ENCODE measurements at regions not wholly inside any gene's neighbourhood (a gene's known extent, or its start where the extent isn't known, plus 50 kb on each side); places are given as distances from the start of the nearest gene placed in this dataset.

DNA sequence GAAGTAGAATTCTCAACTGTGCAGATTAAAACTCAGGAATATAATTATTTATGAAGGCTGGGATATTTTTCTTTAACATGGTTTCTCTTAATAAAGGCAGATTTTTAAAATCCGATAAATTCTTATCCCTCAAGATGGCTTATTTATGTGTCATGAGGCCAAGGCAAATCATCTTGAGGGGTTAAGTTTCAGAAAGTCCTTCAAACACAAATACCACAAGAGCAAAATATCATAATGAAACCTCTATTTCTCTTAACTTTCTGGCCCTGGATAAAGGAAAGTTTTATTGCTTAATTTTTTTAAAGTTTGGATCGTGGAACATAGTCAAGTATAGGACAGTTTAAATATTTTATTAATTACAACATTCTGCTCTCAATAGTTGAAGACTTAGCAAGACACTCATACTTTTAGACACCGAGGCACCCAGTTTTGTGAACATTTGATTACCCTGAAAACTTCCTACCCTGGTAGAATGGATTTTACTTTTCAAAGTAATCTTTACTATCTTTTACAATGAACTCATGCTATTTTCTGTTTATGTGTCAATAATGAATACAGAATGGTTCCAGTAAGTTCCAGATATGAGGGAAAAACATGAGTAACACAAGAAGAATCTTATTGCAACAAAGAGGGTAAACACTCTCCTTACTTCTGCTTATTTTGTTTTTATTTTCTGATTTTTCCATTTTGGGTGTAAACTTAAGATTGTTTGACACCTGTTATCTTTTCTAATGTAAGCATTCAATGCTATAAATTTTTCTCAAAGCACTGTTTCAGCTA, 200.7 kb upstream of the IL15 start:
- no peak for DNase-seq (ENCODE audit: low read depth, low spot score)
- Histone ChIP-seq H3K36me3 (ENCODE audit: insufficient read depth, low read length) (no peaks in the 10 kb centered on the region), H3K4me3 (no peak overlapping the region), H3K27ac (no peak overlapping the region), H3K9ac (ENCODE audit: insufficient read length) (no peak overlapping the region), H3K9me3 (ENCODE audit: low read depth, low read length) (no peaks in the 10 kb centered on the region)
- TF ChIP-seq POLR2AphosphoS5 (IDR thresholded peaks at IDR 0.05; ENCODE audit: borderline replicate concordance, low read depth, low read length) (no peak), FOXP2 (optimal IDR thresholded peaks at IDR 0.05; ENCODE audit: control extremely low read depth, extremely low read length, insufficient read depth) (no peak), EZH2 (IDR thresholded peaks at IDR 0.05) (no peak)

- H3K9ac ChIP-seq (ENCODE audit: insufficient read length): no peak overlapping the region
- no peak for TF ChIP-seq FOXP2 (optimal IDR thresholded peaks at IDR 0.05; ENCODE audit: control extremely low read depth, extremely low read length, insufficient read depth)
- DNase-seq (ENCODE audit: low read depth, low spot score): no peak
- no peak overlapping the region for H3K4me3 ChIP-seq
- no peaks in the 10 kb centered on the region for H3K36me3 ChIP-seq (ENCODE audit: insufficient read depth, low read length)
- H3K27ac ChIP-seq: no peak overlapping the region
- H3K9me3 ChIP-seq (ENCODE audit: low read depth, low read length): no peaks in the 10 kb centered on the region
Measured at GRCh38 chr4:141439223-141439622, 197.2 kb upstream of the IL15 start.

DNA sequence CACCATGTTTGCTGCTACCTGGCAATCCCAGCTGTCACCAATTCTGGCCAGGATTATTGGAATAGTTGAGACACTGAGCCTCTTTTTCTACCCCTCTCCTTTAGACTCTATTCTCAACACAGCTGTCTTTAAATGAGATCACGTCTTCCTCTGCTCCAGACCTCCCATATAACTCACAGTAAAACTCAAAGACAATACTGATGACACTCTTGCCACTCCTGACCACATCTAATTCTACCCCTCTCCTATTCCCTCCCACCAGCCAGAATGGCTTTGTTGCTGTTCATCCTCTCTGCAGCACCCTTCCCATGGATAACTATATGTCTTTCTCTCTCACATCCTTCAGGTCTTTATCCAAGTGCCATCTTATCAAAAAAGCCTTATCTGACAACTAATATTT, 188.6 kb upstream of the IL15 start:
- DNase-seq (ENCODE audit: low read depth, low spot score): no peak
- TF ChIP-seq EZH2 (IDR thresholded peaks at IDR 0.05) (no peak), FOXP2 (optimal IDR thresholded peaks at IDR 0.05; ENCODE audit: control extremely low read depth, extremely low read length, insufficient read depth) (no peak), POLR2AphosphoS5 (IDR thresholded peaks at IDR 0.05; ENCODE audit: borderline replicate concordance, low read depth, low read length) (no peak)

DNA sequence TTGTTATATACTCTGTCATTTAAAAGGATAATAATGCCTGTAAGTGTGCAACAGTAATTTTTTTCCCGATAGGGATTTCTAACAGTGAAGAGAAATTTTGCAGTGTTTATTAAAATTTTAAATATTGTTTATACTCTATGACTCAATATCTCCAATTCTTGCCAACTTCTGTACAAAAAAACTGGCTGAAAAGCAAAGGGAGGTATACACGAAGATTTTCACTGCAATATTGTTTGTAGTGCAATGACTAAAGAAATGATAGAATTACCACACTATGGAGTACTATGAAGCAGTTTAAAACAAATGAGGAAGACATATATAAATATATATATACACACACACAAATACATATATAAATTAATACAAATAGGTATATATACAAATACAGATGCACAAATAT, 187.9 kb upstream of the IL15 start:
- Histone ChIP-seq H3K27ac (no peak overlapping the region), H3K36me3 (ENCODE audit: insufficient read depth, low read length) (no peaks in the 10 kb centered on the region), H3K4me3 (no peak overlapping the region), H3K9ac (ENCODE audit: insufficient read length) (no peak overlapping the region), H3K9me3 (ENCODE audit: low read depth, low read length) (no peaks in the 10 kb centered on the region; the same call in 1 of the 2 replicates)
- DNase-seq (ENCODE audit: low read depth, low spot score): no peak
- no peak for TF ChIP-seq POLR2AphosphoS5 (IDR thresholded peaks at IDR 0.05; ENCODE audit: borderline replicate concordance, low read depth, low read length)
- no peak for TF ChIP-seq FOXP2 (optimal IDR thresholded peaks at IDR 0.05; ENCODE audit: control extremely low read depth, extremely low read length, insufficient read depth)
- TF ChIP-seq EZH2 (IDR thresholded peaks at IDR 0.05): no peak

More for the DNA sequence above, 188.6 kb upstream of the IL15 start:
- Histone ChIP-seq H3K27ac (no peak overlapping the region), H3K9me3 (ENCODE audit: low read depth, low read length) (no peaks in the 10 kb centered on the region; the same call in 1 of the 2 replicates), H3K36me3 (ENCODE audit: insufficient read depth, low read length) (no peaks in the 10 kb centered on the region), H3K4me3 (no peak overlapping the region), H3K9ac (ENCODE audit: insufficient read length) (no peak overlapping the region)

DNA sequence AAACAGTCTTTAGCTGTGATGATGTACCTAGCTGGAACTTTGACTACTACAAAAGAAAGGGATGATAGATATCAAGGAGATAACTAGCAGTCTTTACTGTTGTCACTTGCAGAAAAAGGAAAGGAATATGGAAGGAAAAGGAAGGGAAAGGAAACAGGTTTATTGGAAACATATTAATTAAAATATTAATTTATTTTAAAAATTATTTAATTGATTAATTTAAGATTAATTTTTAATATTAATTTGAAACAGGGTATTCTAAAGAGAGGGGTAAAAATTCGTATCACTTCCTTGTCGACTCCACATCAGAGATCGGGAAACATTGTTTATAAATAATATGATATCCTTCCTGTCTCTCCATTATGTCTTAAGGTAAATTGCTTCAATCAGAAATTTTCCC, 186.5 kb upstream of the IL15 start:
- DNase-seq (ENCODE audit: low read depth, low spot score): no peak
- TF ChIP-seq POLR2AphosphoS5 (IDR thresholded peaks at IDR 0.05; ENCODE audit: borderline replicate concordance, low read depth, low read length): no peak
- no peaks in the 10 kb centered on the region for H3K36me3 ChIP-seq (ENCODE audit: insufficient read depth, low read length)
- H3K9ac ChIP-seq (ENCODE audit: insufficient read length): no peak overlapping the region
- no peaks in the 10 kb centered on the region; the same call in 1 of the 2 replicates for H3K9me3 ChIP-seq (ENCODE audit: low read depth, low read length)
- H3K4me3 ChIP-seq: no peak overlapping the region
- H3K27ac ChIP-seq: no peak overlapping the region

- H3K9ac ChIP-seq (ENCODE audit: insufficient read length): no peak overlapping the region
- TF ChIP-seq EZH2 (IDR thresholded peaks at IDR 0.05) (no peak), POLR2AphosphoS5 (IDR thresholded peaks at IDR 0.05; ENCODE audit: borderline replicate concordance, low read depth, low read length) (no peak), FOXP2 (optimal IDR thresholded peaks at IDR 0.05; ENCODE audit: control extremely low read depth, extremely low read length, insufficient read depth) (no peak)
- no peaks in the 10 kb centered on the region; the same call in 1 of the 2 replicates for H3K9me3 ChIP-seq (ENCODE audit: low read depth, low read length)
- no peak for DNase-seq (ENCODE audit: low read depth, low spot score)
- H3K4me3 ChIP-seq: no peak overlapping the region
- H3K36me3 ChIP-seq (ENCODE audit: insufficient read depth, low read length): no peaks in the 10 kb centered on the region
- no peak overlapping the region for H3K27ac ChIP-seq
Measured at GRCh38 chr4:141455651-141456050, 180.7 kb upstream of the IL15 start.

- Histone ChIP-seq H3K4me3 (no peak overlapping the region), H3K27ac (no peak overlapping the region), H3K9ac (ENCODE audit: insufficient read length) (no peak overlapping the region), H3K36me3 (ENCODE audit: insufficient read depth, low read length) (no peaks in the 10 kb centered on the region), H3K9me3 (ENCODE audit: low read depth, low read length) (no peaks in the 10 kb centered on the region)
- no peak for DNase-seq (ENCODE audit: low read depth, low spot score)
- TF ChIP-seq POLR2AphosphoS5 (IDR thresholded peaks at IDR 0.05; ENCODE audit: borderline replicate concordance, low read depth, low read length) (no peak), EZH2 (IDR thresholded peaks at IDR 0.05) (no peak), FOXP2 (optimal IDR thresholded peaks at IDR 0.05; ENCODE audit: control extremely low read depth, extremely low read length, insufficient read depth) (no peak)
Measured at GRCh38 chr4:141457653-141458052, 178.7 kb upstream of the IL15 start.

DNA sequence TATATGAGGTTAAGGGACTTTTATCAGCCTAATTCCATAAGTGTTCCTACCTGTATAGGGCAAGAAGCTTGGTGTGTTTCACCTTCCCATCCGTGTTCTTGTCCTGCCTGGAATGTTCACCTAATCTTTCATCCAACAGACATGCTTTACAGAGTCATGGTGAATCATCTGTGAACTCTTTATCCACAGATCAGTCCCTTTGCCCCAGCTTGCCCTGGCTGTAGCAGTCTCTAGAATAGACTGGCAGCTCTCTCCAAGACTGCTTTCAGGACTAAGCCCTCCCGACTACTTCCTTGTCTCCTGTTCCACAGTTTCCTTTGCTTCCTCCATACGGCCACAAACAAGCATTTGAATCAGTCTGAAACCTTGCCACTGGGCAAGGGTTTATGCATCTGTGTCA, 177.9 kb upstream of the IL15 start:
- no peaks in the 10 kb centered on the region for H3K36me3 ChIP-seq (ENCODE audit: insufficient read depth, low read length)
- no peak for DNase-seq (ENCODE audit: low read depth, low spot score)
- H3K9me3 ChIP-seq (ENCODE audit: low read depth, low read length): no peaks in the 10 kb centered on the region
- no peak for TF ChIP-seq EZH2 (IDR thresholded peaks at IDR 0.05)
- TF ChIP-seq POLR2AphosphoS5 (IDR thresholded peaks at IDR 0.05; ENCODE audit: borderline replicate concordance, low read depth, low read length): no peak
- no peak for TF ChIP-seq FOXP2 (optimal IDR thresholded peaks at IDR 0.05; ENCODE audit: control extremely low read depth, extremely low read length, insufficient read depth)
- no peak overlapping the region for H3K4me3 ChIP-seq
- H3K9ac ChIP-seq (ENCODE audit: insufficient read length): no peak overlapping the region
- H3K27ac ChIP-seq: no peak overlapping the region

- Histone ChIP-seq H3K4me3 (no peak overlapping the region), H3K36me3 (ENCODE audit: insufficient read depth, low read length) (no peaks in the 10 kb centered on the region), H3K9me3 (ENCODE audit: low read depth, low read length) (no peaks in the 10 kb centered on the region), H3K9ac (ENCODE audit: insufficient read length) (no peak overlapping the region), H3K27ac (no peak overlapping the region)
- TF ChIP-seq POLR2AphosphoS5 (IDR thresholded peaks at IDR 0.05; ENCODE audit: borderline replicate concordance, low read depth, low read length): no peak
- TF ChIP-seq EZH2 (IDR thresholded peaks at IDR 0.05): no peak
- TF ChIP-seq FOXP2 (optimal IDR thresholded peaks at IDR 0.05; ENCODE audit: control extremely low read depth, extremely low read length, insufficient read depth): no peak
- no peak for DNase-seq (ENCODE audit: low read depth, low spot score)
Measured at GRCh38 chr4:141459020-141459419, 177.4 kb upstream of the IL15 start.

Measured in SK-N-MC (cell line).